ENCODE measurements at regions not wholly inside any gene's neighbourhood (a gene's known extent, or its start where the extent isn't known, plus 50 kb on each side); places are given as distances from the start of the nearest gene placed in this dataset.

GRCh38 chr10:113235508-113235907 is 285.5 kb downstream of the TCF7L2 start:
- no peak for DNase-seq
- H2AK5ac ChIP-seq (ENCODE audit: low read length) = no peak overlapping the region
- no peaks in the 10 kb centered on the region for H3K27me3 ChIP-seq (ENCODE audit: insufficient read depth, low read length, poor library complexity)
- H3K36me3 ChIP-seq (ENCODE audit: control insufficient read depth, insufficient read depth, low read length) = no peaks in the 10 kb centered on the region
- no peak overlapping the region for H3K27ac ChIP-seq (ENCODE audit: low read depth, low read length)
- no CpG with 5 or more reads among the region's 4 CpGs for WGBS (ENCODE audit: extremely low coverage, insufficient coverage, low lambda C conversion rate)
- H3K56ac ChIP-seq (ENCODE audit: low read length) = no peak overlapping the region
- H3K4me1 ChIP-seq (ENCODE audit: control insufficient read depth, low read depth, low read length) = no peaks in the 10 kb centered on the region
- no peaks in the 10 kb centered on the region for H3K79me1 ChIP-seq (ENCODE audit: low read length)
- H3K23ac ChIP-seq (ENCODE audit: low read length) = no peak overlapping the region
- H2BK15ac ChIP-seq (replicated peaks; ENCODE audit: low read depth) = no peak overlapping the region
- no peak overlapping the region for H3K4me3 ChIP-seq (ENCODE audit: low read length)
- no peak overlapping the region for H4K8ac ChIP-seq (ENCODE audit: low read depth, low read length)
- no peaks in the 10 kb centered on the region for H3K79me2 ChIP-seq (ENCODE audit: control insufficient read depth, insufficient read depth, low read length)
- H3K4ac ChIP-seq (ENCODE audit: low read depth, low read length) = no peak overlapping the region
- no peak overlapping the region for H2BK120ac ChIP-seq (ENCODE audit: low read depth, low read length)
- H3K9ac ChIP-seq (ENCODE audit: low read length) = no peak overlapping the region
- no peak overlapping the region for H3K18ac ChIP-seq (ENCODE audit: low read length)
- H3K4me2 ChIP-seq (ENCODE audit: low read length) = no peak overlapping the region
- no peak overlapping the region for H2BK5ac ChIP-seq (ENCODE audit: low read length)
- H4K5ac ChIP-seq (ENCODE audit: low read length) = no peak overlapping the region

GRCh38 chr10:113236998-113237397 is 287.0 kb downstream of the TCF7L2 start:
- Histone ChIP-seq H3K4me2 (ENCODE audit: low read length) (no peak overlapping the region), H3K4me1 (ENCODE audit: control insufficient read depth, low read depth, low read length) (no peaks in the 10 kb centered on the region), H3K4me3 (ENCODE audit: low read length) (no peak overlapping the region), H3K27ac (ENCODE audit: low read depth, low read length) (no peak overlapping the region), H4K5ac (ENCODE audit: low read length) (no peak overlapping the region), H2BK120ac (ENCODE audit: low read depth, low read length) (no peak overlapping the region), H2AK5ac (ENCODE audit: low read length) (no peak overlapping the region), H3K56ac (ENCODE audit: low read length) (no peak overlapping the region), H2BK5ac (ENCODE audit: low read length) (no peak overlapping the region), H3K79me1 (ENCODE audit: low read length) (no peaks in the 10 kb centered on the region), H4K8ac (ENCODE audit: low read depth, low read length) (no peak overlapping the region), H3K4ac (ENCODE audit: low read depth, low read length) (no peak overlapping the region), H3K79me2 (ENCODE audit: control insufficient read depth, insufficient read depth, low read length) (no peaks in the 10 kb centered on the region), H3K36me3 (ENCODE audit: control insufficient read depth, insufficient read depth, low read length) (no peaks in the 10 kb centered on the region), H3K9ac (ENCODE audit: low read length) (no peak overlapping the region), H2BK15ac (replicated peaks; ENCODE audit: low read depth) (no peak overlapping the region), H3K18ac (ENCODE audit: low read length) (no peak overlapping the region), H3K23ac (ENCODE audit: low read length) (no peak overlapping the region), H3K27me3 (ENCODE audit: insufficient read depth, low read length, poor library complexity) (no peaks in the 10 kb centered on the region)
- no CpG with 5 or more reads among the region's 5 CpGs for WGBS (ENCODE audit: extremely low coverage, insufficient coverage, low lambda C conversion rate)
- DNase-seq = no peak

DNA sequence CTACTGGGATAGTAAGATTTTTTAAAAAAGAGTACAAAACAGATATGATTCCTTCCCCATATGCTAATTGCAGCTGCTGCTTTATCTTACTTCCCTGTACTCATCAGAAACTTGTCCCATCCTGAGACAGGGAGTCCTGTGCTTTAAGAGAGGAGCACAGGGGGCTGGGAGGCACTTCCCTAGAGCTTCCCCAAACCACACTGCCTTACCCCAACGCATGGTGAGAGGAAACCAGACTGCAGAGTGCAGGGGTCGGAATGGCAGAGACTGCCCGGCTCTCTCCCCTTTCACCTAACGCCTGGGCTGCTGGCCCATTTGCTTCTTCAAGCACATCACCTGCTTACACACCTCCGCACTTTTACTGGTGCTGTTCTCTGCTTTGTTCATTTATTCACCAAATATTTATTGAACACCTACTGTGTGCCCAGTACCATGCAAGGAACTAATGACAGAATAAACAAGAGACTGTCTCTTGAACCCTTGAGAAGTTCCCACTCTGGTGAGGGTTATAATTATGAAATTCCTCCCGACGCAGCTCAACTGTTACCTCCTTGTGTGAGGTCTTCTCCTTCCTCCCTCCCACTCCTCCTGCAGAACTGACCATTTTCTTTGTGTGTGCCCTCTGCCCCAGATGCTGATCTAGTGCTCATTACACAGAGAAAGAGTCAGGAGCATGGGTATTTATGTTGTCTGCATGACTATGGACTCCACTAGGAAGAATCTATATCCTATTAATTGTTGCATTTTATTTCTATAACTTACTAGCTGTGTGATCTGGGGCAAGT is 289.7 kb downstream of the TCF7L2 start:
- Histone ChIP-seq H3K27ac (ENCODE audit: low read depth, low read length) (no peak overlapping the region), H3K18ac (ENCODE audit: low read length) (no peak overlapping the region), H3K4me2 (ENCODE audit: low read length) (no peak overlapping the region), H3K4me1 (ENCODE audit: control insufficient read depth, low read depth, low read length) (no peaks in the 10 kb centered on the region), H2BK15ac (replicated peaks; ENCODE audit: low read depth) (no peak overlapping the region), H4K8ac (ENCODE audit: low read depth, low read length) (no peak overlapping the region), H3K4ac (ENCODE audit: low read depth, low read length) (no peak overlapping the region), H3K56ac (ENCODE audit: low read length) (no peak overlapping the region), H3K36me3 (ENCODE audit: control insufficient read depth, insufficient read depth, low read length) (no peaks in the 10 kb centered on the region), H3K27me3 (ENCODE audit: insufficient read depth, low read length, poor library complexity) (no peaks in the 10 kb centered on the region), H3K9ac (ENCODE audit: low read length) (no peak overlapping the region), H3K23ac (ENCODE audit: low read length) (no peak overlapping the region), H3K79me2 (ENCODE audit: control insufficient read depth, insufficient read depth, low read length) (no peaks in the 10 kb centered on the region), H3K79me1 (ENCODE audit: low read length) (no peaks in the 10 kb centered on the region), H2AK5ac (ENCODE audit: low read length) (no peak overlapping the region), H4K5ac (ENCODE audit: low read length) (no peak overlapping the region), H2BK120ac (ENCODE audit: low read depth, low read length) (no peak overlapping the region), H3K4me3 (ENCODE audit: low read length) (no peak overlapping the region), H2BK5ac (ENCODE audit: low read length) (no peak overlapping the region)
- no peak for DNase-seq
- WGBS (ENCODE audit: extremely low coverage, insufficient coverage, low lambda C conversion rate) = no CpG with 5 or more reads among the region's 7 CpGs

DNA sequence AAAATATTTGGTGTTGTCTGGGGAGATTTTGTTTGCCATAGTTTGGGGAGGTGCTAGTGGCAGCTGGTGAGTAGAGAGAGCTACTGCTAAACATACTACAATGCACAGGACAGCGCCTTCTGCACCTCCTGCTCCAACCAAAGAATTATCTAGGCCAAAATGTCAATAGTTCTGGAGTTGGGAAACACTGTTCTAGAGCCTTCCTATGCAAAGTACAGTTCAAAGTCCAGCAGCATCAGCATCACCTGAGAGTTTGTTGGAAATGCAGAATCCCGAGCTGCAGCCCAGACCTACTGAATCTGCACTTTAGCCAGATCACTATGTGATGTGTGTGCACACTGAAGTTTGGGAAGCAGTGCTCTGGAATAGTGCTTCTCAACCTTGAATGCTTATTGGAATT is 290.7 kb downstream of the TCF7L2 start:
- Histone ChIP-seq H3K23ac (ENCODE audit: low read length) (no peak overlapping the region), H3K4ac (ENCODE audit: low read depth, low read length) (no peak overlapping the region), H4K8ac (ENCODE audit: low read depth, low read length) (no peak overlapping the region), H2AK5ac (ENCODE audit: low read length) (no peak overlapping the region), H3K4me1 (ENCODE audit: control insufficient read depth, low read depth, low read length) (no peaks in the 10 kb centered on the region), H3K56ac (ENCODE audit: low read length) (no peak overlapping the region), H3K4me3 (ENCODE audit: low read length) (no peak overlapping the region), H2BK5ac (ENCODE audit: low read length) (no peak overlapping the region), H4K5ac (ENCODE audit: low read length) (no peak overlapping the region), H3K27me3 (ENCODE audit: insufficient read depth, low read length, poor library complexity) (no peaks in the 10 kb centered on the region), H3K79me2 (ENCODE audit: control insufficient read depth, insufficient read depth, low read length) (no peaks in the 10 kb centered on the region), H2BK120ac (ENCODE audit: low read depth, low read length) (no peak overlapping the region), H3K9ac (ENCODE audit: low read length) (no peak overlapping the region), H3K36me3 (ENCODE audit: control insufficient read depth, insufficient read depth, low read length) (no peaks in the 10 kb centered on the region), H3K79me1 (ENCODE audit: low read length) (no peaks in the 10 kb centered on the region), H3K27ac (ENCODE audit: low read depth, low read length) (no peak overlapping the region), H3K18ac (ENCODE audit: low read length) (no peak overlapping the region), H2BK15ac (replicated peaks; ENCODE audit: low read depth) (no peak overlapping the region), H3K4me2 (ENCODE audit: low read length) (no peak overlapping the region)
- WGBS (ENCODE audit: extremely low coverage, insufficient coverage, low lambda C conversion rate) = no CpG with 5 or more reads among the region's 2 CpGs
- no peak for DNase-seq

DNA sequence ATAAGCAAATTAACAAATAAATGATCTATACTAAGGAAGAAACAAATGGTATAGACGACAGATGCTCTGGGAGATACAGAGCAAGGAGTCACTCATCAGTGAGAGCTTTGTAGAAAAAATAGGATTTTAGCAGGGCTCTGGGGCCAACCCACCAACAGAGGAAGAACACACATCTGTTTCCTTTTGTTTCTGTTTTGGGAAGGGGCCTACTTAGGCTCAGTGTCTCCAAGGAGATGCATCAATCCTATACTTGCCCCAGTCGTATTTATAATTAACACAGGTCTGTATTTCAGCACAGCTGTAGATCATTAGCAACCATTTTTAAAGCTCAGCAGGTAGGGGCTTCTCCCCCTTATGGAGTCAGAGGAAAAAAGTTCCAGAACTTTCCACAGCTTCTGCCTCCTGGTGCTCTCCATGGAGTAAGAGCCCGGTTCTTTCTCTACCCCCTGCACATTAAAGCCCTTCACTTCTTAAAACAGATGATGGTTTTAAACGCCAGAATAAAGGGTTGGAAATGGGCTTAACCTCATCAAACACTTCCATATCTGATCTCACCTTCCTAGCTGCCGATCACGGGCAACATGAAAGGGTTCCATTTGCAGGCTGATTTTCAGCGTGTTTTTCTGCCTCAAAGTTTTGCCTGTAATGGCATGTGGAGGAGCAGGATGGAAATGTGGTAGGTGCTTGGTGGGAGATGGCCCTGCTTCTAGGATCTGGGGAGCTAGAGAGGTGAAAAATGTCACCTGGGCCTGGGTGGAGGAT is 291.7 kb downstream of the TCF7L2 start:
- no peaks in the 10 kb centered on the region for H3K79me1 ChIP-seq (ENCODE audit: low read length)
- H3K9ac ChIP-seq (ENCODE audit: low read length) = no peak overlapping the region

More for the DNA sequence above, 291.7 kb downstream of the TCF7L2 start:
- no peak for DNase-seq
- Histone ChIP-seq H3K18ac (ENCODE audit: low read length) (no peak overlapping the region), H2BK120ac (ENCODE audit: low read depth, low read length) (no peak overlapping the region), H2BK15ac (replicated peaks; ENCODE audit: low read depth) (no peak overlapping the region), H4K8ac (ENCODE audit: low read depth, low read length) (no peak overlapping the region), H2BK5ac (ENCODE audit: low read length) (no peak overlapping the region), H3K27me3 (ENCODE audit: insufficient read depth, low read length, poor library complexity) (no peaks in the 10 kb centered on the region), H3K23ac (ENCODE audit: low read length) (no peak overlapping the region), H3K4me2 (ENCODE audit: low read length) (no peak overlapping the region), H3K4ac (ENCODE audit: low read depth, low read length) (no peak overlapping the region), H3K36me3 (ENCODE audit: control insufficient read depth, insufficient read depth, low read length) (no peaks in the 10 kb centered on the region), H3K27ac (ENCODE audit: low read depth, low read length) (no peak overlapping the region), H4K5ac (ENCODE audit: low read length) (no peak overlapping the region), H3K4me3 (ENCODE audit: low read length) (no peak overlapping the region), H3K79me2 (ENCODE audit: control insufficient read depth, insufficient read depth, low read length) (no peaks in the 10 kb centered on the region), H3K4me1 (ENCODE audit: control insufficient read depth, low read depth, low read length) (no peaks in the 10 kb centered on the region), H3K56ac (ENCODE audit: low read length) (no peak overlapping the region), H2AK5ac (ENCODE audit: low read length) (no peak overlapping the region)
- no CpG with 5 or more reads among the region's 7 CpGs for WGBS (ENCODE audit: extremely low coverage, insufficient coverage, low lambda C conversion rate)

All from mesendoderm (in vitro differentiated cells).